GM19043 (cell line): ENCODE measurements at regions not wholly inside any gene's neighbourhood (a gene's known extent, or its start where the extent isn't known, plus 50 kb on each side); places are given as distances from the start of the nearest gene placed in this dataset.

ENCODE experiments used
- ATAC-seq: cut with Tn5 transposase; IDR thresholded peaks from one replicate; pipeline ENCODE4 v1.9.1; 2021; ENCODE audit warnings: low read depth; ENCODE audit not compliant: unreplicated experiment

DNA sequence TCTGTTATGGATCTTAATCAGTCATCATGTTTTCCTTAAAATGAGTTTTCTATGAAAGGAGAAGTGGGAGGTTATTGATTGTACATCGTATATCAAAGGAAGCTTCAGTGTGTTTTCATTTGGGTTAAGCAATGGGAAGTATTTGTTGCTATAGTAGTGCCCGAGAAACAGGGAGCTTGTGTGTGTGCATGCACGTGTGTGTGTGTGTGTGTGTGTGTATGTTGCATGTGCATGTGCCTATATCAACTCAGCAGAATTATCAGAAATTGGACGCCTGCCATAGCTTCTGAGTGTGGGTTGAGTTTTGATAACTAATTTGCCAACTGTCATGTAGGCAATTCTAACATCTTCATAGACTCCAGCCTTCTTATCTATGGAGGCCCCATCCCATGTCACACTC, 246.1 kb upstream of the CRY1 start:
- no peak for ATAC-seq

DNA sequence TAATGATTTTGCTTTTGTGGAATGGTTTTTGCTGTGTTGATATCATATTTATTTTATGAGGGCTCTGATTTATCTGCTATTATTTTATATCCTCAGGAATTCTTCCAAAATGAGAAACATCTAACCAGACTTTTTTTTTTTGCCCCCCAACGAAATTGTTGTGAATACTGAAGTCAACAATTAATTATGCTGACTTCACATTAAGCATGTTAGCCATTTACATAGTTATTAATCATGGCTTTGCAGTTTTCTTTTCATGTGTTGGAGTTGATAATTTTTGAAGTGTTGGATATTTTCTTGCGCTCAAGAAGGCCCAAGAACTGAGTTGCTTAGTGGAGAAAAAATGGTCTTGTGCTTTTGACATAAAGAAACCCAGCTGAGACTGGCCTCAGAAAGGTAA, 246.6 kb upstream of the CRY1 start:
- no peak for ATAC-seq

DNA sequence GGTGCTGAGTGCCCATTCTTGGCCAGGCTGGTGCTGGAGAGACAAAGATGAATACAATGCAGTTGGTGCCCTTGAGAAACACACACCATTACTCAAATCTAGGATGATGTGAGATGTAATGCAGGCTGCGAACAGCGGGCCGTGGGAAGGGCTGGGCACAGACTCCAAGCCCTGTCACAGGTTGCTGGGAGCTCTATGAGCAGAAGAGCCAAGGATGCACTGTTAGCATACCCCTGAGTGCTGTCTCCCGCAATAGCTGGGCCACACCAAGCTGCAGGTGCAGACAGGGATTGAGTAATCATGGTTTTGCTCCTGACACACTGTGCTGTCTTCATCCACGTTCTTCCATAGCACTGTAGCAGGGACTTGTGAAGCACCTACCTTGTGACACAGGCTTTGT, 247.5 kb upstream of the CRY1 start:
- ATAC-seq = no peak

DNA sequence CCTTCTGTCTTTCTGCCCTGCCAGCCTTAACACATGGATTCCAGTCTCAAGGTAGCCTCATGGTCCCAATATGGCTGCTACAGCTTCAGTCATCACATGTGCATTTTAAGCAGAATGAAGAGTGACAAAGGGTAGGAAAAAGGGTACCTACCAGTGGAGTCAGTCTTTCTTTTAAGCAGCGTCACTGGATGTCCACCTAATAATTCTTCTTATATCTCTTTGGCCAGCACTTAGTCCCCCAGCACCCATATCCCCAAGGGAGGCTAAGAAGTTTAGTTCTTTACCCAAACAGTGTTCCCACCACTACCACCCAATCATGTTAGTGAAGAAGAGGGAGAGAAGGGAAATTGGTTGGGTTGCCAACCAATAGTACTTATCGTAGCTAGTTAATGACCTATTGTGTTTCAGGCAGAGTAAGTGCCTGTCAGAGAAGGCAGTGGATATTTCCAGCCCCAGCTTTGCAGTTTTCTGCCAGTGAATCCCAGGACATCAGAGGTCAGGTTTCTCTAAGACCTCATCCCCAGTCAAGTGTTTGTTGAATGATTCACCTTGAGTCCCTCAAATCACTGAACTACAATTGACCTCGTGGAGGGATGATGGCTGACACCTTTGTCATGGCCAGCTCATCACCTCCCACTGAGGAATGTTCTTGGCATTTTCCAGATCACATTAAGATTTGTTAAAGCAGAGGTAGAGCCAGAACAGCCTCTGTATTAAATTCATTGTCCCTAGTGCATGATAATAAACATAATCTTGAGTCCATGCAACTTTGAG, 250.9 kb upstream of the CRY1 start:
- no peak for ATAC-seq

DNA sequence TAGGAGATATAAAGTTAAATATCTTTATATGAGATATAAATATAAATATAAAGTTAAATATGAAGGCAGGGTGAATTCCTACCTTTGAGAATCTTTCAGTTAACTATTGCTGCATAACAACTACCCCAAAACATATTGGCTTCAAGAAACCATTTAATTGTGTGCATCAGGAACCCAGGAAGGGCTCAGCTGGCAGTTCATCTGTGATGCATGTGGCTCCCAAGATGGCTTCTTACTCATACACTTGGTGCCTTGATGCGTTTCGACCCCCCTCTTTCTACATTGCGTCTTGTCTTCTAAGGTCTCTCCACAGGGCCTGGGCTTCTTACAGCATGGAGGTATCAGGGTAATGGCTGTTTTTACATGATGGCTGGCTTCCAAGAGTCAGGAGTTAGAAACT, 253.9 kb upstream of the CRY1 start:
- ATAC-seq = no peak

DNA sequence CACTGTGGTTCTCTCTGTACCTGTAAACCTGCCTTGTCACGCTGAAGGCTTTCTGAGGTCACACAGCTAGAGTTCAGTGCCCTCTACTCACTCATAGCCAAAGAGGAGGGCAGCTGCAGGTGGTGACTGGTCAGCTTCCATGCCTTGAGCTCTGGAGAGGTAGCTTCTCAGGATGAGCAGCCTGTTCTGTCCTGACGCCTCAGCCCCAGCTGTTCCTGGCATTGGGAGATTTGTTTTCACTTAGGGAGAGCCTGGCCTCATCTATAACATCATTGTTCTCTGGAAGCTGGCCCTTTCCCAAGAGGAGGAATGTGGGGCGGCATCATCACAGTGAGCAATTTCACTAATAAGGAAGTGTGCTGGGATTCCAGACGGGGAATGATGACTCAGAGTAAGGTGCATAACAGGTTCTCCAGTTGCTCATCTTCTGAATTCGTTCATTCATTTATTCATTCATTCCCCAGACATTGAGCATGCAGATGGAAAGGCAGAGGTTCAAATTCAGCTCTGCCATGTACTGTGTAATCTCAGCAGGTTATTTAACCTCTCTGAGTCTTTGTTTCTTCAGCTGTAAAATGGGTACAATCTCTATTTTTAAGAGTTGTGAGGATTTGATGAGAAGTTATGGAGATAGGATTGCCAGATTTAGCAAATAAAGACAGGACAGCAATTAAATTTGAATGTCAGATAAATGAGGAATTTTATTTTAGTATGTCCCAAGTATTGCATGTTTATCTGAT, 255.8 kb upstream of the CRY1 start:
- ATAC-seq = no peak

DNA sequence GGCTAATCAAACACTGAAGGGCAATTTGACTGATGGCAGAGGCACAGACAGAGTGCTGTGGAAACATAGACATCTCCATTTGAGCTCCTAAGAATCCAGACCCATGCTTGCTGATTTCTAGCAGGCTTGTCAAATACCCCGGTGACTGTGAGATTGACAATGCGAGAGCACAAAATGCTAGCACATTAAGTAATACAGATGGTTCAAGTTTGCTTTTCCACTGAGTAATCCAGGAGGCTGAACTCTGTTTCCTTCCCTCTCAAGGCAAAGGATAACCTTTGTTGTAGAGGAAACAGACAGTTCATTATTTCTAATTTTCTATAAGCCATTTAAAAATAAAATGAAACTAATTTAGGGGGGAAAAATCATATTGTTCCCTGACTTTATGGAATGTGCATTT, 256.5 kb upstream of the CRY1 start:
- ATAC-seq = no peak

DNA sequence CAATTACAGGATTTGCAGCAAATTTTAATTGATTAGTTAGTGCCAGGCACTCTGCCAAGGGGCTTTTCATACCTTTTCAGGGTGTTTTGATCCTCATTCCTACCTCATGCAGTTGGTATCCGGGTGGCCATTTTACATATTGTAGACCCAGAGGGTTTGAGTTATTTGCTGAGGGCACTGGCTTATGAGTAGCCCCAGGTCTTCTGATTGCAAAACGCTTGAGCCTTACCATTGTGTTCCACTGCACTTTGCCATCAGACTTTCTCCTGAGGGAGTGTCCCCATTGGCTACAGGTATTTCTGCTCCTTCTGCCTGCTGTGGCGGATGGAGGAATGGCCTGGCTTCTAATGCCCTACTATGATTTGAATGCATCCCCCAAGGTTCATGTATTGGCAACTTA, 257.8 kb upstream of the CRY1 start:
- ATAC-seq = no peak

DNA sequence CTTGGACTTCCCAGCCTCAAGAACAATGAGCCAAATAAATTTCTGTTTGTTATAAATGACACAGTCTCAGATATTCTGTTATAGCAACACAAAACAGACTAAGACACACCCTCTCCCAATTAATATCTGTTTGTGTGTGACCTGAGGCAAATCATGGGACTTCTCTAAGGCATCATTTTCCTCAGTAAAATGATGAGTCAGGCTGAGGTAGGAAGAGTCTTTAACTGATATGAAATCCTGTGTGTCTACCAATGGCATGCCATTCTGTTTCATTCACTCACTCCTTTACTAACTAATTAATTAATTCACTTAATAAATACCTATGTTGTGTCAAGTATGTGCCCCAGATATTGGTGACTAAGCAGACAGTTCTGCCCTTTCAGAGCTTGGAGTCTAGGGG, 258.4 kb upstream of the CRY1 start:
- no peak for ATAC-seq

DNA sequence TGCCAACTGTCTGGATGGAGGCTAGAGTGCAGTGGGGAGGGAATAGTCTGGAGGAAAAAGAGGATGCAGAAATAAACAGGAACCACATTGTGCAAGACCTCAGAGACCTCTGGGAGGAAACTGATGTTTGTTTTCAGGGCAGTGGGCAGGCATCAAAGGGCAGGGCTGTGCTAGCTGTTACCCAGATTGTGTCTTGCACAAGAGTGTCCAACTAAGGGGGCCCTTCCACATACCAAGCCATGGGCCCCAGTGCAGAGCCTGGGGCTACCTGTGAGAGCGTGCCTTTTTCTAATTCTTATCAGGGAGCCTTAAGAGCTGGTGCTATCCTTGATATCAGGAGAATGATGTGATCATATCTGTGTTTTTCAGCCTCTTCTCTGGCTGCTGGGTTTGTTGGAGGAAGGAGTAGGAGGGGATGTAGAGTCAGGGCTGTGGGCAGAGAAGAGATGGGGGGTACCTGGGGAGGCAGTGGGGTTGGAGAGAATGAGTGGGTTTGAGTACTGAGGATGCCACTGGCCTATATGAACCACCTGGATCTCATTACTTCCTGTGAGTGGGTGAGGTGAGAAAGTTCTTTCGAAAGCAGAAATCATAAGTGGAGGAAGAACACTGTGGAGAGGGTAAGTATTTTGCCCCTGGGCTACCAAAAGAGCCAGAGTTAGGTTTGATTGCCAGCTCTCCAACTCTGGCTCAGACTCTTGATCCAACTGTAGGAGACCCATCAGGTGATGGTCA, 259.2 kb upstream of the CRY1 start:
- no peak for ATAC-seq

DNA sequence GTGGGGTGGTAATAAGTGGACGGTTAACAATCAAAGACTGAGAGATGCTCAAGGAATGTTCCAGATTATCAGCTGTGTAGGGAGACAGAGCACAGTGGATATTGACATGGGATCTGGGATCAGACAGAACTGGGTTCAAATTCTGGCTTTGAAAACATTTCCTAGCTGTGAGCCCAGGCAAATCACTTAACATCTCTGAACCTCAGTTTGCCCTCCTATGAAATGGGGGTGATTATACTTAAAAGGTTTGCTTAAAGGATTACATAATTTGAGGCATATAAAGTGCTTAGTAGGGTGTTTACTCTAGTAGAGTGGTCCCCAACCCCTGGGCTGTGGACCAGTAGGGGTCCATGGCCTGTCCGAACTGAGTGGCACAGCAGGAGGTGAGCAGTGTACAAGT, 260.0 kb upstream of the CRY1 start:
- ATAC-seq = no peak

DNA sequence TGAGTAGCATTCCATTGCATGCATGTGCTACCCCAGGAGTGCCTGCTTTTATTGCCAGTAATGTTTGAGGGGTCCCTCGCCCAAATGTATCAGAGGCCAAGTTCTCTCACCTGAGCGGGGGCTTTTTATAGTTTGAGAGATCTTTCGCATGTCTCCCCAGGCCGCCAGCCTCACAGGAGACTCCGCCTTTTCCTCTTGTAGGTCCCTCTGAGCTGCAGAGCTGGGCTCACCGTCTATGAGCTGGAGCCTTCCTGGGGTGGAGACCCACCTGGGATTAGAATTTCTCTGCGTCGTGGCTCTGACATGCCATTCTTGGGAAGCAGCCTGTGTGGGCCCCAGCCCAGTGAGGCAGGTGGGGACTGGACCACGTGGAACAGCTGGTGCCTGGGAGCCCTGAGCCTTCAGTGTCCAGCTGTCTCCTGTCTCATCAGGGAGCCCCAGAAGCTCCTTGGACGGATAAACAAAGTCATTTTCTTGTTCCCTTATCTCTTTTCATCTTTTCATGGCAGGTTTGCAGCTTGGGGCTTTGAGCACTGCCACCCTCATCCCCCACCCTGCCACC, 261.7 kb upstream of the CRY1 start:
- no peak for ATAC-seq

DNA sequence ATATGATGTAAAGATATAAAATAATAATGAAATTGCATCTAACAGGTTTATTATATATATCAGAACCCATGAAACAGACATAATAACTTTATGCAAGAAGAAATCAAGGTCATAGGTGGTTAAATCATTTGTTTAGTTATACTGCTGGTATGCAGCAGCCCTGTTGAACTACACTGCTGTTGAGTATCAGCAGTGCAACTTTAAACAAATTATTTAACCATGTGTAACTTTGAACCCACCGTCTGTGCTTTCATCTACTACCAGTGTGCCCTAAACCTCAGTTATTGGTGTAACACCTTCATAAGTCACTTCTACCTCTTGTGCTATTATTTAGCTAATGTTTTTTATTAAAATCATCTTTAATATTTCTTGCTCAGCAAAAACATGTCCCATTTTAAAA, 262.3 kb upstream of the CRY1 start:
- no peak for ATAC-seq

DNA sequence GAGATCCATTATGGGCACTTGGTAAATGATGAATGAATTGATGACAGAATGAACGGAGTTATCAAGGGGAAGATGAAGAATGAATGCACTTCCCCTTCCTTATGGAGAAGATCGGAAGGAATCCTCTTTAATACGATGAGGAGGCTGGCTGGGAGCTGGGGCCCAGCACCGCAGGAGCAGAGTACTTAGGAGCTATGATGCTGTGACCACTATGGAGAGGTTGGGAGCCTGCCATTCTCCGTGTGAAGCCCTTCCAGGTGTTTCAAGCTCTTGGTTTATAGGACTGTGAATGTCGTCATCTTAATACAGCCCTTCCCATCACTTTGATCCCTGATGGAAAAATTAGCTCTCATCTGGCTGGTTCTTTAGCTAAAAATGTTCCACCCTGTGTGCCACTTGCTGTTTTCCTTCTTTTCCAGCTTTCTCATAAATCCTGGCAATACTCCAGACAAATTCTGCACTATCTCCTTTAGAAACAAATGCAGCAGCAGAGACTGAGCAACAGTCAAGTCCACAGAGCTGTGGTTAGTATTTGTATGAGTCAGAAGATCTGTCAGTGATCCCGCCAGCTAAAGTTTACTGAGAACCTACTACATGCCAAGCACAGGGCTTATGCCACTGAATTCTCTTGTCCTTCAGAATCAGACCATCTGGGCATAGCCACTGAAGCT, 263.1 kb upstream of the CRY1 start:
- no peak for ATAC-seq

DNA sequence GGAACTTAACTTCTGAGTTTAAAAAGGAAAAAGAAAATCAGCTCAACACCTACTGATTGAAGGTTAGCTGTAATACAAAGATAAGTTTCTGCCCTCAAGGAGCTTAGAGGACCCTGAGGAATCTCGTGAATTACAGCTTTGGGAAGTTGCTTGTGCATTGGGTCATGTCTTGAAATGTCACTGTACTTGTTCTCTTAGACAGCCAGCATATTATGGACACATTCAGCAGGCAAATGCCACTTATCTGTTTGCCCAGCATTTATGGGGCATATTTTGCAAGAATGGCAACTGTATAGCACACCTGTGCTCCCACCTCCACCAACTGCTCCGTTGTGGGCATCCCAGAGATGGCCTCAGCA, 263.6 kb upstream of the CRY1 start:
- ATAC-seq = no peak

DNA sequence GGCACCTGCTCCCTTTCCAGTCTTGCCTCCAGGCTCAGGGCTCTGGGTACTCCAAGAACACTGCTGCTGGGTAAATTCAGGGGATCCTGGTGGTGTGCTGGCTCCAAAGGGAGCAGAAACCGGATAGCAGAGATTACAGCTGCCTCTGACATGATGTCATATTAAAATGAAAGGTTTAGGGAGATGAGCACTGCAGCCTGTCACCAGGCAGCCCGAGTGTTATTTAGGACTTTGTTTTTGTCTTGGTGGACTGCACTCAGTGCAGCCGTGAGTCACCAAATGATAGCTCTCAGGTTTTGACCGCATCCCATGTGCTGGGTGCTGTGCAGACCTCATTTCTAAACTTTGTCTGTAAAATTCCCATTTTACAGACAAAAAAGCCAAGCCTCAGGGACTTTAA, 266.0 kb upstream of the CRY1 start:
- ATAC-seq = no peak

DNA sequence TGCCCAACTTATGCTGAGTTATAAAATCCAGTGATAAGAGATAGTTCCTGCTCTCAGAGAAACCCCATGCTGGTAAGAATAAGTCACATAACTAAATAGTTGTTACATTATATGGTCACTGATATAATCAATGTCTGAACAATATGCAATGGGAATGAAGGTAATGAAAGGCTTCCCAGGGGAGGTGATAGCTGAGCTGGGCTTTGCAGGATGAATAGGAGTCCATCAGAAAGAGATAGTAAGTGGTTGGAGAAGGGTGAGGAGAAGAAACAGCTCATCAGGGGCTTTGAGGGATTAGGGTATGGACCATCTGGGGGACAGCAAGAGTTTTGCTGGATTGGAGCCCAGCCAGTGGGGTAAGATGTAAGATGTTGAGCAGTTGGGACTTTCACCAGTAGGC, 266.7 kb upstream of the CRY1 start:
- ATAC-seq = no peak

DNA sequence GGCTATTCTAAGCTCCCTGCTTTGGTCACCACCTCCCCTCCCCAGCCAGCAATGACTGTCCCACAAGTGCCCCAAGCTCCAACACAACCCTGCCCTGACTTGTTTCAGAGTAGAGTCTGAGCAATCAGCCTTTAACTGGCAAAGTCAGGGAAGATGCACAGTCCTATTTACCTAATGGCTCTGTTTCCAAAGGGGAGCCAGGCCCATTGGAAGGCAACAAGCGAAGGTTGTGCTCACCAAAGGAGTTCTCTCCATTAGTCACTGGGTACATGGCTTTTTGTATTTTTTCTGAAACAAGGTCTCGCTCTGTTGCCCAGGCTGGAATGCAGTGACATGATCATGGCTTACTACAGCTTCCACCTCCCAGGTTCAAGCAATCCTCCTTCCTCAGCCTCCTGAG, 267.1 kb upstream of the CRY1 start:
- no peak for ATAC-seq

DNA sequence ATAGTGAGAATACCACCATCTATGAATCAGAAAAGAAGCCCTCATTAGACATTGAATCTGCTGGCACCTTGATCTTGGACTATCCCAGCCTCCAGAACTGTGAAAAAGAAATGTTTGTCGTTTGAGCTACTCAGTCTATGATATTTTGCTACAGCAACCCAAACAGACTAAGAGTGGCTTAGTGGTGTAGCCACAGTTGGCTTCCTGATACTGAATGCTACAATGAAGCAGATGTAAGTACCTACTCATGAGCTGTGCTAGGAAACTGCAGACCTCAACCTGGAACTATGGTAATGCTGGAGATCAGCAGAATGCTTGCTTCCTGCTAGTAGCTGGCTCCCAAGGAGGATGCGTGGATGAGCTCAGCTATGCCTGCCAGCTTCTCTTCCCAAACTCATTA, 268.6 kb upstream of the CRY1 start:
- ATAC-seq = no peak

DNA sequence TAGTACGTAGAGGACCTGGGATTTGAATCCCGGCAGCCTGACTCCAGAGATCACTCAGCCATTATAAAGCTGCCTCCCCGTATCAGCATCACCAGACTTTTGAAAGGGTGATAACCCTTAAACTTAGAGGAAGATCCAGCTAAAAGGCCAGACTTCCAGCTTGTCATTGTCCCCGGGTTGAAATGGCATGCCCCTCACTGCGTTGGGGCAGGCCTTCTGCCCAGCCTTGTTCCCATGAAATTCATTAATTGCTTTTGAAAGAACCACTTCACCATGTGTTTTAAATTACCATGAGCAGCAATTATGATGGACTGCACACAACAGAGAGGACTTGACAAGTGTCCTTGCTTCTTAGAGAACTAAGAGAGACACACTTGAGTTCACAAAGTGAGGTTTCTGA, 269.6 kb upstream of the CRY1 start:
- no peak for ATAC-seq
